HG02840 (cell line): ENCODE measurements at regions not wholly inside any gene's neighbourhood (a gene's known extent, or its start where the extent isn't known, plus 50 kb on each side); places are given as distances from the start of the nearest gene placed in this dataset.
"Not testable (repeated sequence)": the region's sequence is repeated elsewhere in the genome, so short reads cannot be mapped to it uniquely, and the experiment has no call there.

Experiments used
- ATAC-seq: cut with Tn5 transposase; IDR thresholded peaks from one replicate; pipeline ENCODE4 v1.9.1; 2021; ENCODE audit warnings: mild to moderate bottlenecking, moderate library complexity, moderate number of reproducible peaks; ENCODE audit not compliant: unreplicated experiment, low FRiP score

- no peak for ATAC-seq
These were observed 1655.8 kb downstream of the SUCLG1 start for GRCh38 chr2:82803307-82803706.

- ATAC-seq, result no peak
These were observed 1661.6 kb downstream of the SUCLG1 start for GRCh38 chr2:82797469-82797868.

- no peak for ATAC-seq
These were observed 1662.9 kb downstream of the SUCLG1 start for GRCh38 chr2:82796132-82796531.

GRCh38 chr2:82795446-82795845, 1663.6 kb downstream of the SUCLG1 start:
- ATAC-seq, result no peak

GRCh38 chr2:82793711-82794435, 1665.2 kb downstream of the SUCLG1 start:
- no peak for ATAC-seq

- no peak for ATAC-seq
These were observed 1666.8 kb downstream of the SUCLG1 start for GRCh38 chr2:82792316-82792715.

GRCh38 chr2:82790206-82791021, 1668.7 kb downstream of the SUCLG1 start:
- no peak for ATAC-seq

- ATAC-seq, result no peak
These were observed 1669.3 kb downstream of the SUCLG1 start for GRCh38 chr2:82789851-82790205.

GRCh38 chr2:82781176-82781915, 1677.7 kb downstream of the SUCLG1 start:
- no peak for ATAC-seq

GRCh38 chr2:82780050-82780449, 1679.0 kb downstream of the SUCLG1 start:
- ATAC-seq, result no peak

- ATAC-seq, result no peak
These were observed 1706.7 kb downstream of the SUCLG1 start for GRCh38 chr2:82752396-82752795.

- no peak for ATAC-seq
These were observed 1710.4 kb downstream of the SUCLG1 start for GRCh38 chr2:82748653-82749052.

GRCh38 chr2:82740527-82740926, 1718.6 kb downstream of the SUCLG1 start:
- no peak for ATAC-seq

- ATAC-seq, result not testable (repeated sequence)
These were observed 1721.1 kb downstream of the SUCLG1 start for GRCh38 chr2:82737965-82738364.

- no peak for ATAC-seq
These were observed 1723.7 kb downstream of the SUCLG1 start for GRCh38 chr2:82735336-82735735.

GRCh38 chr2:82731824-82732223, 1727.3 kb downstream of the SUCLG1 start:
- ATAC-seq, result no peak

GRCh38 chr2:82730811-82731210, 1728.3 kb downstream of the SUCLG1 start:
- ATAC-seq, result no peak

GRCh38 chr2:82728090-82728489, 1731.0 kb downstream of the SUCLG1 start:
- no peak for ATAC-seq

- ATAC-seq, result no peak
These were observed 1750.4 kb downstream of the SUCLG1 start for GRCh38 chr2:82708681-82709080.

- no peak for ATAC-seq
These were observed 1761.8 kb downstream of the SUCLG1 start for GRCh38 chr2:82697231-82697630.

- ATAC-seq, result no peak
These were observed 1764.6 kb downstream of the SUCLG1 start for GRCh38 chr2:82694431-82694830.
